Activated gamma-delta T cell treated with anti-CD3 and anti-CD28 coated beads, Interleukin-2, amount 50 U/mL, for 16 hours (primary cell): ENCODE measurements at regions not wholly inside any gene's neighbourhood (a gene's known extent, or its start where the extent isn't known, plus 50 kb on each side); places are given as distances from the start of the nearest gene placed in this dataset.

Experiments
- DNase-seq: peaks from one replicate; pipeline ENCODE4 v3.0.0-alpha.2; 2020; ENCODE audit warnings: low read depth

GRCh38 chr3:187954873-187955586 lies 198.9 kb upstream of the LPP start:
- DNase-seq: no peak

GRCh38 chr3:187955587-187955952 lies 198.4 kb upstream of the LPP start:
- no peak for DNase-seq

- no peak for DNase-seq
These were observed 196.8 kb upstream of the LPP start for GRCh38 chr3:187957165-187957581.

DNA sequence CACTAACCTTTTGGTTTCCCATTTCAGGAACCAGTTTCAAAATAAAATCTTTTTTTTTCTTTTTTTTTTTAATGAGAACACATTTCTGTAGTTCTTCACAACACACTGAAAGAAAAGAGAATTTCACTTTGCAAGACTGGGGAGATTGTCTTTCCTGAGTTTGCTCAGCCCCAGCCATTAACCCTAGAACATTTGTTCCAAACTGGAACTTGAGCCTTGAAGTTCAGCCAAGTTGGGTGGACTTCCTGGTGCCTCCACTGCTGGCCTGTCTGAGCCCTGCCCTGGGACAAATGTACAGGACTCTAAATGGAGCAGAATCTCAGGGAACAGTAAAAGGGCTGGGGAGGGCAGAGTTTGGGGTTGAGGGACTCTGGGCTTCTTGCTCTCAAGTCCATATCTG lies 196.4 kb upstream of the LPP start:
- DNase-seq: no peak

DNA sequence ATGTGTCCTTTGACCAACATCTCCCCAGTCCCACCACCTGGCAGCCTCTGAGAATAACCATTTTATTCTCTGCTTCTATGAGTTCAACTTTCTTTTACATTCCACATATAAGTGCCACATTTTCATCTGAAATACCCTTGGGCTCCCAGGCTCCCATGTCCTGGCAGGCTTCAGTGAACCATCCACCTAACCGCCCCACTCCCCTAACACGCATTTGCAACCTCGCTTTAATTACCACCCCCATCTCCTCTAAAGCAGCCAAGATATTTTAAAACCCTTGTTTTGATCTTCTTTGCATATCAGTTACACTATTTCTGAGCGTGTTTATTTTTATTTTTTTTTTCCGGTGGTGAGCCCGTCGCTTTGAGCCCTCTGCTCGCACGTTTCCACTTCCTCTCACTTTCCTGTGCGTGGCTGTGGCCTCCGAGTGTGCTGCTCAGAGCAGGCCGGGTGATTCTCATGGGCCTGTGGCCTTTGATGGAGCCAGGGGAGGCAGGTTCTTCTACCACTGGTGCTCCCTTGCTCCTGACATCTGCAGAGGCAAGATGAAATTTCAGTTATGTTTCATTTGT lies 195.4 kb upstream of the LPP start:
- DNase-seq: peak; percentile 39

DNA sequence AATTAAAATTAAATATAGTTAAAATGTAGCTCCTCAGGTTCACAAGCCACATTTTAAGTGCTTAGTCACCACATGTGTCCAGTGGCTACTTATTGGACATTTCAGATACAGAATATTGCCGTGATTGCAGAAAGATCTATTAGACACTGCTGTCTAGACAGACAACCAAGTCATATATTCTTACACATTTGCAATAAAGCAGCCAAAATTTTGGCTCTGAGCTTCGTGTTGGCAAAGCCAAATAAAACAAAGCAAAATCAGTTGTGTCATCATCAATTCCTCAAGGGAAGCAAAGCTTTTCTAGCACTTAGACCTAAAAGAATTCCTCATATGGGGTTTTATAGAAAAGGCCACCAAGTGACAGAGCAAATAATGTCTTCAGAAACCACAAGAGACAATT lies 193.1 kb upstream of the LPP start:
- no peak for DNase-seq

DNA sequence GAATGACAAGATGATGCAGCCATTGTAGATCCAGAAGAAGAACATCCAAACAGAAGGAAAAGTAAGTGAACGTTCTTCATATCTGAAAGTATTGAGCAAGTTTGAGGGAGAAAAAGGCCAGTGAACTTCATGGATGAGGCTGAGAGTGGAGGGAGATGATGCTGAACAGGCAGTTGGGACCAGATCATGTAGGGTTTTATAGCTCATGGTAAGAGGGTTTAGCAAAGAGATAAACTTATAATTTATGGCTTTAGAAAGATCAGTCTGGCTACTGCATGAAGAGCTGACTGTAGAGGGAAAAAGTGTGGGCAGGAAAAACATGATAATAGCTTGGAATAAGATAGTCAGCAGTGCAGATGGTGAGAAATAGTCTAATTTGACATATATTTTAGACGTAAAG lies 192.6 kb upstream of the LPP start:
- DNase-seq: no peak

GRCh38 chr3:187963003-187963676 lies 190.8 kb upstream of the LPP start:
- DNase-seq: no peak

DNA sequence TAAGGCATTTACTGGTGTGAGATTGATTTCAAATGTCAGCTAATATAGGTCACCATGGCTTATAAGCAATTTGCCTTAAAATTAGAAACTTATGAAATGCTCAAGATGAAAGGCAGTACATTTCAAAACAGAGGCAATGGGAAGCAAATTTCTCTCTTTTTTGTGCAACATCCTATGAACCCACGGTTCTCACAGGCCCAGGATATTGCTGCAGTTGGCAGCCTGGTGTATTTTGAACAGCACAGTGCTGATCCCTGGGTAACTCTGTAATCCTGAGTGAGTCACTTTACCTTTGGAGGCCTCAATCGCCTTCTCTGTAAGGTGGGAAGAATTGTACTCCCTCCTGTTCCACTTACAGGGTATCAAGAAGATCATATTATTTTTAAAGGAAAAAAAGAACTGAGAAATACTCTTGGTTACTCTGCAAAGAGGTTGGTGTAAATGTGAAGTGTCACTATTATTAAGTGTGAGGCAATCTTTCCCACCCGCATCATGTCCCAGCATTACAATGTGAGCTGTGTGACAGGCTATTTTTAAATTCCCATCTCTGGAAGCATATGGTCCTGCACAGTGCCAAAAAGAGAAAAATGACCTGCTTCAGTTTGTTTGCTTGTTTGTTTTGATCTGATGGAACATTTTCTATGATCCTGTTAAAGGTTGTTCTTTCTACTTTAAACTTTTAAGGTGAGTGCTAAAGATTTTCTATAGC lies 190.1 kb upstream of the LPP start:
- no peak for DNase-seq

DNA sequence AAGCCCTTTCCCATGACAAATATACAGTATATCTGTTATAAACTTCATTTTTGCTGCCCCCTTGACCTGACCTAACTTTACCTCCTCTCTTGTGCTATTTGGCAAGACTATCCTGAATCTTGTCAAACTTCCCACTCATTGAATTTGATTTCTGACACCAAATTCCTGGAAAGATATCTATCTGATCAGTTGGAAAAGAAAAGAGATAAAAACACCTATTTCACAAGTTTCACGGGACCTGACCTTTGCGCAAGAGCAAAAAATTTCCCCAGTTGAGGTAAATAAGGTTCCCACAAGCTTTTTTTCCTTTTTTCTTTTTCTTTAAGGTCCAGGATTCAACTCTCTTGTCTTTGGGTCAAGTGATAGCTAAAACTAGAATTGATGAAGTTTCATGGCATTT lies 189.2 kb upstream of the LPP start:
- no peak for DNase-seq

DNA sequence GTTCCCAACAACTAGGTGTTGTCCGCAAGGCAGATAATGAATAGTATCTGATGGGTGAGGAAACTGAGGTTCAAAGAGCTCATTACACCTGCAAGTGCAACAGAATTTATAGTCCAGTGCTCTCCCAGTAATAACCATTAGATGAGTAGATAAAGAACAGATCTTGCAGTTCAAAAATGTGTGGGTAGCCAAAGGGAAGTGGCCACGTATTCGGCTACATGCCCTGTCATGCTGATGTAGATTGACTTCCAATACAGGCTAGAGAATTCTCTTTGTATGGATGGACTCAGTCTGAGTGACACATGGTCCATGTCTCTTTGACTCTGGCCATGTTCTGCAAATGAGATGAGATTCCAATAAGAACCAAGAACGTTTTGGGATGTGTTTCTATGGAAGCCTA lies 187.9 kb upstream of the LPP start:
- no peak for DNase-seq

DNA sequence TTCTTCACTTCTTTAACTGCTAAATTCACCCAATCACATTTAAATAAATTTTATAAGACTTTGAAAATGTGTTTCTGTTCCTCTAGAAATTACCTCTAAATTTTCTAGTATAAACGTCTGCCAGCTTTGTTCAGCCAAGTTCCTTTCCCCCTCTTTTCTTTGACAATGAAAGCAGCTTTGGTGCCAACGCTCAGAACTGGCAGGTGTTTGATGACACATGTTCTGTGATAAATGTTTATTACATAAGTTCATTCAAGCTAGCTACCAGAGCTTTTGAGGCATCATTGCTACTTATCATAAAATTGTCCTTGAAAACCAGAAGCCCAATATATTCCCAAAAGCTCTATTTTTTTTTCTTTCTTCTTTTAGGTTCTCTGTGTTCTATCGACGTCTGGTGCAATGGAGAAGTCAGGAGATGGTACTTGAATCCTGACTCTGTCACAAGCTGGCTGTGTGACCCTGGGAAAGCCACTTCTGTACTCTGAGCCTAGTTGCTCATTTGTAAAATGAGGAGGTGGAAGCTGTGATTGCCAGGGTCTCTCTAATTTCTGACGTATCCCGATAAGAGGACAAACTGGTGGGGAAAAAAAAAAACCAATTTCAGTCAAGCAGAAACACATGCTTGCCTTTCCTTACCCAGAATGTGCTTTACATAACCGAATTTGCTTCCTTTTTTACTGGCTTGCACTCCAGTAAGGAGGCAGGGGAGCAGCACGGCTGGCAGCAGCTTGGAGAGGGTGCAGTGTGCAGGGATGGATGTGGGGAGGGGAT lies 187.1 kb upstream of the LPP start:
- DNase-seq: no peak

DNA sequence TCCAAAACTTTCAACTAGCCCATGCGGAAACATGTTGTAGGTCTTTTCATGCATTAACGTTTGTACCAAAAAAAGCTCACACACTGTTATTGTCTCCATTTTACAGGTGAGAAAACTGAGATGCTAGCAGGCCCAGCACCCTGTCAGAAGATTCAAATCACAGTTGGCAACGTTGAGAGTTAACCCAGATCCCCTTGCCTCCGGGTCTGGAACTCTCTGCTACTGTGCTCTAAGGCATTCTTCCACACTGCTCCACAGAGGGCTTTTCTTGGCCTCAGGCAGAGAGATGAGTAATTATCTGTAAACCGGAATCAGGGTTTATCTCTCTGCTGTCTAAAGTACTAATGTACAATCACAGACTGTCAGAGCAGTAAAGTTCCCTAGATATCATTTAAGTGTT lies 186.0 kb upstream of the LPP start:
- no peak for DNase-seq

DNA sequence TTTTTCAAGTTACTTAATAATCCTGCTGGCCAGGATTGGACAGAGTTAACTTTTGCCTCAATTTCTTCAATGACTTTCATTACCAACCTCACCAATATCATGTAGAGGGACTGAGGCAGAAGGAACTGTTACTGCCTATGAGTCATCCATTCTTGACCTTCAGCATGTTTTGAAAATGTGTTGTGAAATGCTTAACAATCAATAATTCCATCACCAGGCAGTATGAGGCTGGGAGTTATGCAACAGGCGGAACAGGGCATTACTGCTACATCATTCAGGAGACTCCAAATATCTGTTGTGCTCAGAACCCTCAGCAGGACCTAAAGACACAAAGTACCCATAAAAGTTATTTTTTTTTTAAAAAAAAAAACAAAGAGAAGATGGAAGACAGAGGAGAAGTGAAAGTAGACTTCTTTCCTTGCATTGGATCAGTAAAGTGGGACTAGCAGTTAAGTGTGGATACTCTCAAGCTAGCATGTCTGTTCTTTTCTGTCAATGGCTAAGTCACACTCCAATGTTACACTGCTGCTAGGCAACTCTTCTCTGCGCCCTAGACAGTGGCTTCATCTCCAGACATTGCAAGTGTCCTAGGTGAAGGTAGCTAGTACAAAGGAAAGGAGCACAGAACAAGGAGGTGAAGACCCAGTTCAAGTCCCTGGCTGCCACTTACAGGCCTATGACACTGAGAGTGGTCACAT lies 184.9 kb upstream of the LPP start:
- no peak for DNase-seq

DNA sequence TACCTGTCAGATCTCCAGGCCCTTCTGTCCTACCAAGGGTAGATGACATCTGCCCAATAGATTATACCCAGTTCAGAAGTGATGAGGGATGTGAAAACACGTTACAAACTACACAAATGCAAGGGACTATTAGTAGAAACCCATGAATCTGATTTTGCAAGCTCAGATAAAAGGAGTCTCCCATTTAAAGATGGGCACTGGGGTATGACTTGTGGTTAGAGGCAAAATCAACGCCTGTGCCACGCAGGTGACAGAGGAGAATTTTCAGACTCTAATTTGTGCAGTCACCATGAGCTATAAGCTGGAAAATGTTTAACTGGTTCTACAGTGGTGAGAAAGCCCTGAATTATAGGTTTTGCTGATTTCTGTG lies 184.4 kb upstream of the LPP start:
- DNase-seq: no peak

- no peak for DNase-seq
These were observed 183.9 kb upstream of the LPP start for GRCh38 chr3:187970106-187970505.

GRCh38 chr3:187971629-187972028 lies 182.3 kb upstream of the LPP start:
- no peak for DNase-seq

DNA sequence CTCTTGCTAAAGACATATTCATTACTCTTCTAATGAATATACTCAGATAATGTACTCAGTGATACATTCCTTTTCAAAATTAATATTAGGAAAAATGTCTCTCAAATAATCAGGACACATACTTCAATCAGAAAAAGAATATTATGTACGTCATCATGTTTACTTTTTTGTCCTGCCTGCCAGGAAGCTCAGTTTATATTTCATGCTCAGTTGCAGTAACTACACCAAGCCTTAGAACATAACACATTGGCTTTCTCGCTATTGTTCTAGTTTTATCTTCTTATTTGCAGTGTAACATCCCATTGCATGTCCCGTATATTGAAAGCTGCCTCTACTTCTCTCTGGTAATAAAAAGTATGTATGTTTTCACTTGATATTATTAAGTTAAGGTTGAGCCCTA lies 181.5 kb upstream of the LPP start:
- no peak for DNase-seq

DNA sequence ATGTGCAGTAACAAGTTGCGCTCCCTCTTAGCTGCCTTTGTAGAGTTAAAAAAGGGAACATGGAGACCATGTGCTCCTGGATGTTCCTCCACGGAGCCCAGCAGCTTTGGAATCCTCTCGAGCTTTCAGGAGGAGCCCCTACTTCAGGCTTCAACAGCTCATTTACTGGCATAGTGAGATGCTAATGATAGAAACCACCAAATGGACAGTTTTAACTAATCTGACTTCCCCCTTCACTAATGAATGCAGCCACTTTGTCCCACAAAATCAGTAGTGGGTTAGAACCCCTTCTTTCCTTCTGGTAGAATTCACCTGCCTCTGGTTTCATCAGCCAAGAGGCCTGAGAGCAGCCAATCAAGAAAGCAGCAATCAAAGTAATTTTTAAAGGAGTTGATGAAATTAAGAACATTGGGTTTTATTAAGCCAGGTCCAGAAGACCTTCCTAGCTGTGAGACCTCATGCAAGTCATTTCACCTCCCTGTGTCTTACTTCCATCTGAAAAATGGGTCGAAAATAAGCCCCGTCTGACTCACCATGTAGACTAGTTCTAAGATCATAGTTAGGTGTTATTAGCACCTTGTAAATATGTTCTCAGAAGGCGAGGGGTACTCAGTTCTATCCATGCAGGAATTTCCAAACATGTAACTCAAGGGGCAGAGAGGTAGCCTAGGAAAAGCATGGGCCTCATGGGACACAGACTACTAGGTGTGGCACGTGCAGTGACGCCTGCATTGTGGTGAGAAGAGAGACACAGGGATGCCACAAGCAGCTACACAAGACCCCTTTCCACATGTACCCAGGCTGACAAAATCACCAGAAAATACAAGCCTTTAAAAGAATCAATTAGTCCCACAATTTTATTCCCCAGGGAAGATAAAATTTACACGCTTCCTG lies 179.7 kb upstream of the LPP start:
- no peak for DNase-seq

DNA sequence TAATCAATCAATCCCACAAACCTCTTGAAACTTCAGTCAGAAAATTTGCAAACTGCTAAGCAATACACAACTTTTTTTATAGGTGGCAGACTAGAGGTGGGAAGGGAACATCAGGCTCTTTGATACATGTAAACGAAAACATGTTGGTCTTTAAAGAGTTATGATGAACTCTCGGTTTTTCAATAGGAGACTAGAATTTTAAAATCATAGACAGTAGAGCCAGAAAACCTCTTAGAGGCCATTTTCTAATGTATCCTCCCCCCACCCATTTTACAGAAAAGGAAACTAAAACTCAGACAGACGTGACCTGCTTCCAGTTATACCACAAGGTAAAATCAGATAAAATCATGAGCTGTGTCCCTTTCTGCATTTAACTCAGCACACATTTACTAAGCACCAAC lies 179.1 kb upstream of the LPP start:
- no peak for DNase-seq
